ENCODE measurements at regions not wholly inside any gene's neighbourhood (a gene's known extent, or its start where the extent isn't known, plus 50 kb on each side); places are given as distances from the start of the nearest gene placed in this dataset.
A peak's percentile ranks its signal among the peaks of the same experiment; 100 is the strongest.
"Not testable (repeated sequence)": the region's sequence is repeated elsewhere in the genome, so short reads cannot be mapped to it uniquely, and the experiment has no call there.

DNA sequence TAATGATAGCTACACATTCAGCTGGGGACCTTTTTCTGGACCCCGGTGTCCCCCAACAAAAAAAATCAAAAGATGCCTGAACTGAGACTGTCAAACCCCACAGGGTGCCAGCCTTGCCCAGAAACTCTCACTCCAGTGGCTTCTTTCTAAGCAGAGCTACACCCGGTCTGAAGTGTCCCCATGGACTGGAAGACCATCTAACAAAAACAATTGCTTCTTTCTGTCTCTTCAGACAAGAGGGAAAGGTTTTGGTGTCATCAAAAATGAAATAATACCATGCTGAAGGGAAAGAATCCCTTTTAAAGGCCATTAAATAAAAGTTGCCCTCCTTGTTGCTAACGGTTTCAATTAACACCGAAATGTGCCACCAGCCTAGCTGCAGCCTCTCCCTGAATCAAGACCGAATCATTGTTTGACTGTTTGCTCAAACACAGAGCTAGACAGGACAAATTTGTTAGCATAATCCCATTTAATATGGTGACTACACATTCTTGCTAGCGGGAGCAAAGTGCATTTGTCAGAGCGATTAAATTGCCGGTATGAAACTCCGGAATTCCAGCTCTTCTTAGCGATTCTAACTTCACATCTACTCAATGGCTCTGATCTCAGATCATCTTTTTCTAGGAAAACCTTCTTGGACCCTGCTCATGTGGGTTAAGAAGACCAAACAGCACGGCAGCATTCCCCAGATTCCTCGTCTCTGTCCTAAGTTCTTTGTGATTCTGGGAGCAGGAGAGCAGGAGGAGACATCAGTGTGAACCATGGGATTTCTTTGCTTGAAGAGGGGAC lies 397.5 kb upstream of the PRKCQ start:
- DNase-seq, result no peak

DNA sequence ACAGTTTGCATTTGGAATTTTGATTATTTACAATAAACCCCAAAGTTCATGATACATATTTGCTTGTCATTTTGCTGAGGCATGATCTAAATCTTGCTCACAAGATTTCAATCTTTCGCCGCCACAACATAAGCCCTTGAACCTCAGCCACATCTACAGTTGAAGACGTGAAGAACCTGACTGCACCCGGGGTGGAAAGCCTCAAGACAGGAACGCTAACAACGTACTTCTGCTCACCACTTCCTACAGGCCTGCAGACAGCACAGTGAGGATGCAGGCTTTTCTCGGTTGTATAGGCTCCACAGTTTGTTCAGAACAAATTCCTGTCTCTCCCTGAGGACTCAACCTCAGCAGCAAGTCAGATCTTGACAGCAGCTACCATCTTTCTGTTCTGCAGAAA lies 393.8 kb upstream of the PRKCQ start:
- no peak for DNase-seq

DNA sequence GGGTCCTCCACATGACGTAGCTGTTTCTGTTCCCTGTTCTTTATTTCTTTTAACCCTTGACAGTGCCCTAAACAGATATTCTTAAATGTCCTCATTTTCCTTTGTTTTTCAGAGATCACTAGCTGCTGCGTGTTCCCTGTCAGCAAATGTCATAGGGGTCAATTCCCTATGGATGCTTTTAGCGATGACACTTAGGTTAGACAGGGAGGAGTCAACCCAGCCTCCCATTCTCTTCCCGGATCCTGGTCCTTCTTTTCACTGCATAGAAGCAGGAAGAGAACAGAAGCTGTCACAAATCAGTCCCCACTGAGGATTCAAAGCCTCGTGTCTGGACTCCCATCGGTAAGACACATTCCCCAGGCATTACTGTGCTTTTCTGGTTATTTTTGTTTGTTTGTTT lies 392.1 kb upstream of the PRKCQ start:
- no peak for DNase-seq

DNA sequence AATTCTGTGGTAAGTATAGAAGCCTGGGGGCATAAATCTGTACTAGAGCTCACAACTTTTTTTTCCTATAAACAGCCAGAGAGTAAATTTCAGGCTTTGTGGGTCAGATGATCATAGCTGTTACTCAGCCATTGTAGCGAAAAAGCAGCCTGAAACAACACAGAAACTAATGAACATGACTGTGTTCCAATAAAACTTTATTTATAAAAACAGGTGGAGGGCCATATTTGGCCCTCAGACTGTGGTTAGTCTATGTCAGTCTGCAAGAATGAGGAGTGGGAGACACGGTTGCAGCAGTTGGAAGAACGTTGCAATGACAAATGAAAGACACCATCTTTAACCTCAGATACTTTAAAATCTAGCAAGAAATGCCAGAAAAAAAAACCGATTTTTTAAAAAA lies 389.6 kb upstream of the PRKCQ start:
- no peak for DNase-seq

DNA sequence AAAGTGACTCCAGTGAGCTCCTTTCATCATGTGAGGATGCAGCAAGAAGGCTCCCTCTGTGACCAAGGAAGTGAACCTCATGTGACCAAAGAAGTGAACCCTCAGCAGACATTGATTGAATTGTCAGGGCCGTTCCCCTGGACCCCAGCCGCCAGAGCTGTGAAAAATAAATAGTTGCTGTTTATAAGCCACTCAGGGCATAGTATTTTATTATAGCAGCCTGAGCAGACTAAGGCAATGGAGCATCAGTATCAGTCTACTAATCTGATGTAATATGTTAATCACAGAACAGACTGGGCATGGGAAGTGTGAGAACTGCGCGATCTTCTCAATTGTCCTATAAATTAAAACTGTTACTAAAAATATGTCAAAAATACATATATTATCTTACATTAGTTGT lies 384.5 kb upstream of the PRKCQ start:
- DNase-seq, result no peak

DNA sequence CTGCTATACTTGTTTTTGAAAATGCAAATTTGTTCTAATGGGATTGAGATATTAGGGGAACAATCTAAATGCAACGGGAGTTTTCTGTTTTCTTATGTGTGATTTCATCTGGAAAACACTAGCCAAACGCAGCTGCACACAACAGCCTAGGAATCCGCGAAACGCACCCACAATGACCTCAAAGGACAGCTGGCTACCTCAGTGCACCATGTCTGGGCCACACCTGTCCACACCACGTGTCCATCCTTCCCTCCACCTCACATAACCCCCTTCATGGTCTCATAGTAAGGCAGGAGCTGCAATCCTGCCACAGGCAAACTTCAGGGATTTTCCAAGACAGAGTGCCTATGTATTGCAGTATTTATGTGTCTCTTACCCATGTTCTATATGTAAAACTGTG lies 382.5 kb upstream of the PRKCQ start:
- DNase-seq, result no peak

DNA sequence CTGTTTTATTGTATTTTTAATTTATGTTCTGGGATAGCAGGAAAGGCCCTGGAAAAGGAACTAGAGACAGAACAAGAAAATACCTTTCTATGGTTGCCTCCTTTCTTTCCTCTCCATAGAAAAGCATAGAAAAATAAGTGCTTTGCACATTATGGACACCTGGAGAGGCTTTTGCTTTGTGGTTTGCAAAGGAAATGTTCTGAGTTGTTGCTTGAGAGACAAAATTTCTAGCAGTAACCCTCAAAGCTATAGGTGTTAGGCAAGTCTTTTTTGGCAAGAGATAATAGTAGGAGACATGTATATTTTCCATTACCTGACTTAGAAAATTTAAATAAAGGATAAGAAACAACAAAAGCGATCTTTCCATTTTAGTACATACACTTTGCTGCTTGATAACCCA lies 378.6 kb upstream of the PRKCQ start:
- no peak for DNase-seq

DNA sequence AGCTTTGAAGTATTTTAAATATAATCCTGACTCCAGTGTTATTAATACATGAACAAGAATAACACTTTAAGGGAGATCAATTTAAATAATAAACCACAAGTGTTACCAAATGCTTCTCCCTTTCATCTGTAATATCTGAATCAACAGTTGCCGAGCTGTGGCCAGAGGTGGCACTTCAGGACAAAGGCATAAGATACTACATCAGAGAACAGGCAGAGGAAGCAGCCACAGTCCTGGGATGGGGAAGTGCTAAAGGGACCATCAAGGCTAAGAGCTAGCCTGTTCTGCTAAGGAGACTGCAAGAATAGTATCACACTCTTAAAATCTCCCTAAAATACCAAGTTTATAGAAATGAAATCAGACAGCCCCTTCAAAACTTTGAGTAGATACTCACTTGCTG lies 378.2 kb upstream of the PRKCQ start:
- DNase-seq, result no peak

DNA sequence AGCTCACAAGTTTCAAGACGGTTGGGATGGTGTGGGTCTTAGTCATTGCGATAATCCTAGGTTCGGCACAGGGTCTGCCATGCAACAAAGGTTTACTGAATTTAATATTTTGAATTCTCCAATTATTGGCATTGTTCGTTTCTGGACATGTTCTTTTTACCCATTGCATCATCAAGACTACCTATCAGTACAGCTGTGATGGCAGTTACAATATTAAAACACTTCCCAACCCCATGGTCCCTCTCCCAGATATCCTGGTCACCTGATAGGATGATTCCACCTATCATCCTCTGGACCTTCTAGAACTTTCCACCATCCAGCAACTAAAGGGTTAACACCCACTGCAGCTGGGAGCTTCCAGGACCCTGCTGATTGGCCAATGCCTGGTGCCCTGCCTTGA lies 377.8 kb upstream of the PRKCQ start:
- no peak for DNase-seq

DNA sequence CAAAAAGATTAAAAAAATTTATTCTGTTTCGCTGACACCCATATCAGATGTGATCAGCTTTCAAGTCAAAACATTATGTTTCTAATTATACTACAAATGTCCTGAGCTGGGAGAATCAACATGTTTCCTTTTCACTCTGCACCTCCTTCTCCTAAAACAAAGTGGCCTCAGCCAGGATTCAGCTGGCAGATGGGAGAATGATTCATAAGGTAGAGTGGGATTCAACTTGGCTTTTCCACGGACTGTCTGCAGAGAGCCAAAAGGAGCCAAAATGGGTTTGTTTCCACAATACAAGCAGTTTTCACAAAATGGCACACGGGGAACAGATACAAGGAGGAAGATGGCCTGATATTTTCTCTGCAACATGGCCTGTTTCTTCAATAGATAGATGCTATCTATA lies 376.5 kb upstream of the PRKCQ start:
- DNase-seq, result no peak

DNA sequence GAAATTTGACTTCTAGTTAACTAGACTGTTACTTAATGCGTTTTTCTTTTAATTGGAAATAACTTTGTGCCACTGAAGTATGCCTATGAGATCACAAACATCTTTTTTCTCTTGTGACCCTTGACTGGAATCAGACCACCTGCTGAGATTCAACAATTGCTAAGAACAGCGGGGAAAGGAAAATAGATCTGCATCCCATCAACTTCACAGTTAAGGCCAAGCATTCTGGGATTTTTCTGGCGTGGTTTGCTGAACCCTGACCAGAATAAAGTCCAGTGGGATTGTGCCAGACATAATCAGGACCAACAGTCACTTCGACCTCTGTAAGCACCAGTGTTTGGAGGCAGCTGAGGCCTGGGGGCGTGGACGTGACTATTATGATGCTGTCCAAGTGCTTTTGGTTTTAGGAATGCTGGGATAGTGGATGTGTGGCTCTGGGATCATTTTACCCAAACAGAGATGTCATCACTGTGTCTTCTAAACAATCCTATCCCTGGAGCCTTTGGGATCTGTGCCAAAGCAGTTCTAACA lies 373.3 kb upstream of the PRKCQ start:
- no peak for DNase-seq

DNA sequence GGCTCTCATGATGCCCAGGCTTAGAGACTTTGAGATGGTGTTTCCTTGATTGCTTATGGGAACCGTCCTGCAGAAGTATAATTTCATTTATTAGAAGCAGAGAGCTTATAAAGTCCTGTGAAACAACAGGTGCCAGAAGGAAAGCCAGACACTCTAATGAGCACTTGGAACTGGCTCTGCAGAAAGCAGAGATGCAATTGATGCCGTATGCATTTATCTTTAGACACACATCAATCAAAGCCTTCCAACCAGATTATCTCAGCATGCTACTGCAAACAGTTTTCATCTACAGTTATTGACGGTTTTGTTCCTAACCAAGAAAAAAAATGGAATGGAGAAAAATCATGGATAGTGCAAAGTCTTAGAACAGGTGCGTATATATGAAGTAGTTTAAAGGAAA lies 371.7 kb upstream of the PRKCQ start:
- DNase-seq, result no peak

DNA sequence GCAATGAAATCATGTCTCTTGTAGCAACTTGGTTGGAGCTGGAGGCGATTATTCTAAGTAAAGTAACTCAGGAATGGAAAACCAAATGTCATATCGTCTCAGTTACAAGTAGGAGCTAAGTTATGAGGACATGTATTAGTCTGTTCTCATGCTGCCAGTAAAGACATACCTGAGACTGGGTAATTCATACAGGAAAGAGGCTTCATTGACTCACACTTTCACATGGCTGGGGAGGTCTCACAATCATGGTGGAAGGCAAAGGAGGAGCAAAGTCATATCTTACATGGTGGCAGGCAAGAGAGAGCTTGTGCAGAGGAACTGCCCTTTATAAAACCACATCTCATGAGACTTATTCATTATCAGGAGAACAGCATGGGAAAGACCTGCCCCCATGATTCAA lies 370.1 kb upstream of the PRKCQ start:
- DNase-seq, result no peak

DNA sequence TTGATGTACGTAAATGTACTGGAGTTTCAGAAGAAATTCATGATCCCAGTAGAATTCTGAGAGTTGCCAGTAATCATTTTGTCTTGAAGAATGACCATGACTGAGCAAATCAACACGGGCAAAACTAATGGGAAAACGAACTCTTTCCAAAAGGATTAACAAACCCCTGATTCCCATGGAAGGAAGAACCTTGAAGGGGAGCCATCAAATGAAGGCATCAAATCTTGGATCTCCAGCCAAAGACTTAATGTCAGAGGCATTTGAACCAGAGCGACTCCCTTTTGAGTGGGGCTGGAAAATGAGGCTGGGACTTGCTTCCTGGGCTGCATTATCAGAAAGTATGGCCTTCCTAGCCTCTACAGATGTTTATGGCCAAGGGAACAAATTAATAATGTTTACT lies 364.4 kb upstream of the PRKCQ start:
- no peak for DNase-seq

DNA sequence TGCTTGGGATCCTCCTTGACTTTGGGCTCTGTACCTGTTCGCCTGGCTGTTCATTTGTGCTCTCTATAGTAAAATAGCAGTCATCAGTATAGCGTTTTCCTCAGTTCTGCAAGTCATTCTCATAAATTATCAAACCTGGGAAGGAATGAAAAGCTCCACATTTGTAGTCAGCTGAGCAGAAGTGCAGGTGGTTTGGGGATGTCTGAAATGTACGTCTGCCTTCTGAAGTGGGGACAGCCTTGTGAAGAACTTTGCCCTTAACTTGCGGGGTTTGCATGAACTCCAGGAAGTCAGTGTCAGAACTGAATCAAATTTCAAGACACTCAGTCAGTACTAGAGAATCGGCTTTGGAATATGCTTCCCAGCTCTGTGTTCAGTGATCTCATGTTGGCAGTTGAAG lies 358.3 kb upstream of the PRKCQ start:
- DNase-seq, result no peak

DNA sequence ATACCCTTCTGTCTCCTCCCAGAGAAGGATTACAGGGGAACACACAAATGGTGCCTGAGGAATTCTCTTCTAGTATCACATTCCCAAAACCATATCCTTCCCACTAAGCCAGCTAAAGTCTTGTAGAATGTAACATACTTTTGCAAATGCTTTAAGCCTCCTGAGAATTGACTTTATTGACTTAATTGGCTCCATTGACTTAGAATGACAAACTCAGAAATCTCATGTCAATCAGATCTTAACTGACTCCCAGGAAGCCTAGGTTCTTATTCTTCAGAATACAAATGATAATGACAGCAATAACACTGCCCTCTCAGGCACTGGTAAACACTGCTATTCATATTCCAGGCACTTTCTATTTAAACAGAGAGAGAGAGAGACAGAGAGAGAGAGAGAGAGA lies 356.9 kb upstream of the PRKCQ start:
- DNase-seq, result no peak

DNA sequence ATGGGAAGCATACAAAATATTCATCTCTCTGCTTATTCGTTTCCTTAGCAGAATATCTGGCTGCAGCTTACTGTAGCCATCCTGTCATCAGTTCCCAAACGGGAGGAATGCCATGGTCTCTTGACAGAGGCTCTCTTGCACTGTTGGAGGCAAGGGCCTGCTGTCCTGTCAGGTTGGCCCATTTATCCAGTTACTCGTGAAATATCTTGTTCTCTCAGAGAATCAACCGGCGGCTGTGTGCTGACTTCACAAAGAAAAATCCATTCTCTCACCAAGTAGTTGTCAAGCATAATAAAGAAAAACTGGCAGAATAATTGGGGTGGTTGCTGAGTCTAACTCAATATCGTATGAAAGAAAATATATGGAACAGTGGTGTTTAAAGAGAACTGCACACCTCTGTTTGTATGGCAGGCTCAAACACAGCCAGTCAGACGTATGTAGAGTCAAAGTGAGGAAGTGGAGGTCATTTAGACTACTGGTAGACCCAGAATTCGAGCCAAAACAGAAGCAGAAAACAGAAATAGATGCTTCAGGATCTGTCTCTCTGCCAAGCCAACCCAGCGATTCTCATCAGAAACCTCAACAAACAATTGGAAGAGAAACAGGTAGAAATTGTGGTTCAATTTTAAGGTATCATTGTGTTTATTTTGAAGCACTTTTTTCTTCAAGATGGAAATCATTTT lies 349.2 kb upstream of the PRKCQ start:
- DNase-seq, result no peak

DNA sequence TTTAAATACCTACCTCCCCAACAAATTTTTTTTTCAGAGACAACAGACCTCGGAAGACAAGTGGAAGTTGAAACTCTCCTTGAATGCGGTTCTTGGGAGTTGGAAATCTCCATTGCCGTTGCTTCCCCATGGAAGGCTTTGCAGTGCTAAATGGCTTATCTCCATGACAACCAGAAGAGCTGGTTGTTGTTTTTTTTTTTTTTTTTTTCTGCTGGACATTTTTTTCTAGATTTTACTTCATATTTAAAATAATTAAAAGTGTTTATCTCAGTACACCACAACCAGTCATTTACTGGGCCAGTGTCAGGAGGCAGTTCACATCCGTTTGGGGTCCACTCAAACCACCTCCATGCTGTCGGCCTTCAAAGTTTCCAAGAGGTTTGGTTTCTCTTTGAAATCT lies 348.5 kb upstream of the PRKCQ start:
- no peak for DNase-seq

DNA sequence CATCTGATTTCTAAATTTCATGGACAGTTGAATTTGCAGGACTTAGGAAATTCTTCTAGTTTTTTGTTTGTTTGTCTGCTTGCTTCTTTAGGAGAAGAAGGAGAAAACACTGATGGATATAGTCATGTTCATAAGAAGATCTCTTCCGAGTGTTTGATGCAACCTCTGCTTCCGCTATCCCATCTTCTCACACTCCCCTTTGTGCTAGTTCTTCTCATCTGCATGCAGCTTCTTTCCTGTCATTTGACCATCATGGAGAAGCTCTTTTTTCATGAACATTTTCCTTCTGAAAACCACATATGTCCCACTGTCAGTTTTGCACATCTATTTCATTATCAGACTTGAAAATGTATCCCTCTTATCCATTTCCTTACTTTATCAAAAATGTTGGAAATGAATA lies 346.9 kb upstream of the PRKCQ start:
- no peak for DNase-seq

DNA sequence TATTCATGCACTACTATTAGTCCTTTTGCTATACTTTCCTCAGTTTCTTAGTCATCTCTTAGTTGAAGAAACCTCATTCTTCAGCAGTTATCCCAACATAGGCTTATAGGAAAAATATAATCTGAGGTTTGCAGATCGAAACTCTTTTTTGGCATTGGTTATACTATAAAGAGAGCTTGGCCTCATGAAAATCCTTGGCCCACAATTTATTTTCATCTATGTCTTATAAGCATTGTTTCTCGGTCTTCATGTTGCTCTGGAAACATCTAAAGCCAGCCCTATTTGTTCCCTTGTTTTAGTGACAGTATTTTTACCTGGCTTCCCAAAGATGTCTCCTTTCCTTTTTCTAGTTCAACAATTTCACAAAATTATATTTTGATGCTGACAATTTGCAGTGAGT lies 345.1 kb upstream of the PRKCQ start:
- DNase-seq, result no peak

DNA sequence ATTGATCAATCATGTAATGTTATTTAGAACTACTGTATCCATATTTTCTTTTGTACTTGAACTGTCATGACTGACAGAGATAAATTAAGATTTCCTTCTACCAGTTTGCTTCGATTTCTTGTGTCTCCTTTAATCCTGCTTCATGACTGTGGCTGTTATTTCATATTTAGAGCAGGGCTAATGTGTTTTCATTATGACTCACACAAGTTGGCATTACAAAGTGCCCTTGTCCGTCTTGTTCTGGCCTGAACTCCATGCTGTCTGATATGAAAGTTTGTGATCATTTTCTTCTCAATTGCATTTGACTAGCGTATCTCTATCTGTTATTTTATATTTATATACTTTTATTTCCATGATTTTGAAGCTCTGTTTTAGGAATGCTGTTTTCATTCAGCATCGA lies 344.1 kb upstream of the PRKCQ start:
- DNase-seq, result no peak

DNA sequence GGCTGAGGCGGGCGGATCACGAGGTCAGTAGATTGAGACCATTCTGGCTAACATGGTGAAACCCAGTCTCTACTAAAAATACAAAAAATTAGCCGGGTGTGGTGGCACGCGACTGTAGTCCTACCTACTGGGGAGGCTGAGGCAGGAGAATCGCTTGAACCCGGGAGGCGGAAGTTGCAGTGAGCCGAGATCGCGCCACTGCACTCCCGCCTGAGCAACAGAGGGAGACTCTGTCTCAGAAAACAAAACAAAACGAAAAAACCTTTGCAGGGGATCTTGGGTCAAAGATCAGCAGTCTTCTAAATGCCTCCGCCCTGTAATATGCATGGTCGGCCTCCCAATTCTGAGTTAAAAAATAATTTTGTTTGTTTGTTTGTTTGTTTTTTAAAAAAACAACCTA lies 340.9 kb upstream of the PRKCQ start:
- DNase-seq, result not testable (repeated sequence)

DNA sequence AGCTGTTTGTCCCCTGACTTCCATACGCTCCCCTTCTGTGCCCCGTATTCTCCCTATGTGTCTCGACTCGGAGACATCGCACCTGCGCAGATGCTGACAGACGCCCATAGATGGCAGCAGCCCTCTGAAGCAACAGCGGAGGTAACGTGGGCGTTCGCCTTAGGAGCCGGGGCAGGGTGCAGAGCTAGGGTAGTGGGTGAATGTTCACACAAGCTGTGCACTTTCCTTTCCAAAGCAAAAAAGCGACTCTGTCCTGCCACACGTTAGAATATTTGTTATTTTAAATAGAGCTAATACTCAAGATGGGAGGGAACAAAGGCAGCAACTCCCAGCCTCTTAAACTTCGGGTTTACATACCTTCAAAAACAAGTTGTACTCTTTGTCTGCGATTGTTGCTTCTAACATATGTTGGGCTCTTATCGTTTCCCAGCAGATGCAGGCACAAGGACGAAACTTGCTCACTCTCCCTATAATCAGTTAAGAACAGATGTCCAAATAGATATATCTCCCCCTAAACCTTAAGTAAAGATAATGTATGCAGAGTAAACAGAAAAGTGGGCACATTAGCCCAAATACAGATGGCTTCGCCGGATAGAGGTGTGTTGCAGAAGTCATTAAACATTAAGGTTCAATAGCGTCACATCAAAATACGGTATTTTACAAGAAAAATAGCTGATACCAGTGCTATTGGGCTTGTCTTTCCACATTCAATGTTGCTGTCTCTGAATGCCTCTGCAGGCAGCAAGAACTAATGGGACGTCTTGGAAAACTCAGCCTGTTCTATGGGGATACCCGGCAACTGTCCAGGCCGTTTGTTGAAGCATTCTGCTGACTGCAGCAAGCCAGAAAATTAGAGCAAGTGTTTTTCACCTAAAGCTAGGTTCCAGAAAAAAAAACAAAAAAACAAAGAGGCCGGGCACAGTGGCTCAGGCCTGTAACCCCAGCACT lies 340.3 kb upstream of the PRKCQ start:
- peak; percentile 4 for DNase-seq

DNA sequence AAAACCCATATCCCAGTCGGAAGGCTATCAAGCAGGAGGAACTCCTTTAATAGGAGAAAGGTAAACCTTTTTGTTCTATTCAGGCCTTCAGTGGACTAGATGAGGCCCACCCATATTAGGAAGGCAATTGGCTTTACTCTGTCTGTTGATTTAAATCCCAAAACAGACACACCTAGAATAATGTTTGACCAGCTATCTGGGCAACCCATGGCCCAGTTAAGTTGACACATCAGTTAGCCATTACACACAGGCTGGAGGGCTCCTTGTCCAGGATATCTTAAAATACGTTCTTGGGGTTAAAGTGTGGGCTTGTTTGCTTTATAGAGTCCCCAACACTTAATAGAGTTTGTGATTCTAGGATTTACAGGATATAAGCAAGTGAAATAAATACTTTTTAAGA lies 339.0 kb upstream of the PRKCQ start:
- DNase-seq, result no peak

Data from NCI-H2081 treated with DMSO at 0.1 percent for 48 hours (cell line).